AML-193 (cell line): ENCODE measurements at regions not wholly inside any gene's neighbourhood (a gene's known extent, or its start where the extent isn't known, plus 50 kb on each side); places are given as distances from the start of the nearest gene placed in this dataset.

Experiments
- DNase-seq, 2 experiments: peaks; one replicate each; lab custom pipeline; 2025; lab: John Stamatoyannopoulos, UW

- DNase-seq, result no peak
Observed at GRCh38 chr6:67666177-67666964, 968.7 kb upstream of the ADGRB3 start.

DNA sequence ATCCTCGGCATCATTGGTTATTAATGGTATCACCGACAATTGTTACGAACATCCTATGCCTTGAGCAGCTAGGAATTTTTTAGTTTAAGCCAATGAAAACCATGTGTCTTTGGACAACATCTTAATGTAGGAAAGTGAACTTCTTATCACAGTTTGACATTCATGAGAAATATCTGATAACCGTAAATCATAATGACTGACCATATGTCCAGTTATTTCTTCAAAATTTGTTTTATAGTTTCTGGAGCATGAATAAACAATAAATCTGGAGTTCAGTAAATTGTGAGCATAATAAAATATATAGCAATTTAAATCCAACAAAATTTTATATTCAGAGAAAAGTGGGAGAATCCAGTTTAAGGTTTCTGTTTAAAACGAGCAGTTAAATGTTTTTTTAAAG, 970.1 kb upstream of the ADGRB3 start:
- no peak for DNase-seq

- no peak for DNase-seq
Observed at GRCh38 chr6:67663105-67663895, 971.8 kb upstream of the ADGRB3 start.

- DNase-seq, result no peak
Observed at GRCh38 chr6:67653561-67653960, 981.5 kb upstream of the ADGRB3 start.

- DNase-seq, result no peak
Observed at GRCh38 chr6:67646550-67646949, 988.5 kb upstream of the ADGRB3 start.

GRCh38 chr6:67643281-67643680, 991.8 kb upstream of the ADGRB3 start:
- no peak for DNase-seq

- peak in 1 of 2 experiments; percentile 9 for DNase-seq
Observed at GRCh38 chr6:67642582-67642981, 992.5 kb upstream of the ADGRB3 start.

- DNase-seq, result no peak
Observed at GRCh38 chr6:67640484-67640883, 994.6 kb upstream of the ADGRB3 start.

- DNase-seq, result no peak
Observed at GRCh38 chr6:67639161-67639560, 995.9 kb upstream of the ADGRB3 start.

DNA sequence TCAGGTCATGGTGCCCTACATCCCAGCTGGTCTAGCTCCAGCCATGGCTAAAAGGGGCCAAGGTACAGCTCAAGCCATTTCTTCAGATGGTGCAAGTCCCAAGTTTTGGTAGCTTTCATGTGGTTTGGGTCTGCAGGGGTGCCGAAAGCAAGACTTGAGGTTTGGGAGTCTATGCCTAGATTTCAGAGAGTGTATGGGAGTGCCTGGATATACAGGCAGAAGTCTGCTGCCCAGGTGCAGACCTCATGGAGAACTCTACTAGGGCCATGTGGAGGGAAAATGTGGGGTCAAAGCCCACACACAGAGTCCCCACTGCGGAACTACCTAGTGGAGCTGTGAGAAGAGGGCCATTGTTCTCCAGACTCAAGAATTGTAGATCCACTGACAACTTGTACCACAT, 1000.9 kb upstream of the ADGRB3 start:
- DNase-seq, result no peak

- no peak for DNase-seq
Observed at GRCh38 chr6:67633058-67633457, 1002.0 kb upstream of the ADGRB3 start.

- DNase-seq, result no peak
Observed at GRCh38 chr6:67630146-67630545, 1004.9 kb upstream of the ADGRB3 start.

DNA sequence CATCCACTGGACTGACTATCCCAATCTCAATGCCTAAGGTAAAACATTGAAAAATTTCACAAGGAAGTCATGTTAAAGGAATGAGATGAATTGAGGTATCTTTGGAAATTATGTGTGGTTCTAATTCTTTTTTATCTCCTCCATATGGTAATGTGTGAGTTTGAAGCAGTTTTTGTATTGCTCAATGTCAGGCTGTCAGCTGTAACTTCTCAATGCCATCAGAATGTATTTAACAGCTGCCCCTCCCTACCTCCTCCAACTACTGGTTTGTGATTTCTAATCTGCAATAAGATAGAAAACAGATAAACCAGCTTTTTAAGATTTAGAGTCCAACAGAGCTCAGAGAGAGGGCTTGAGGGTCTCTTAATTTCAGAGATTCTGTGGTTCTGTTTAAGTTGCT, 1005.8 kb upstream of the ADGRB3 start:
- no peak for DNase-seq

DNA sequence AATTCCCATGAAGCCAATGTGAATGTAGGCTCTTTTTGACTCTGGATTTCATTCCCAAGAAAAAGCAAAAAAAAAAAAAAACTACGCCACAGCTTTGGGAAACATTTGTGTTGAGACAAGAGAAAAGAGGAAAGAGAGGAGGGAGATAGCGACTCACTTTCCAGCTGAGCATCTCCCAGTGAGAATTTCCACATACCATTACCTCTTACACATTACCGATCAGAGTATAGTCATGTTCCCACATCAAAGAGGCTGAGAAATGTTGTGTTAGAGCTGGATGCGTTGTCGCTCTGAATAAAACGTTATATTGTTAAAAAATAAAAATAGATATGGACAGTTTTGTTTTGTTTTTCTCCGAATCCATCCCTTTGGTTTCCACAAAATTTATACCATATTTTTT, 1019.3 kb upstream of the ADGRB3 start:
- DNase-seq, result no peak

GRCh38 chr6:67608099-67608749, 1026.9 kb upstream of the ADGRB3 start:
- DNase-seq, result no peak

- peak in 1 of 2 experiments; percentile 3 for DNase-seq
Observed at GRCh38 chr6:67606906-67607828, 1027.9 kb upstream of the ADGRB3 start.

- DNase-seq, result no peak
Observed at GRCh38 chr6:67594366-67594765, 1040.7 kb upstream of the ADGRB3 start.

DNA sequence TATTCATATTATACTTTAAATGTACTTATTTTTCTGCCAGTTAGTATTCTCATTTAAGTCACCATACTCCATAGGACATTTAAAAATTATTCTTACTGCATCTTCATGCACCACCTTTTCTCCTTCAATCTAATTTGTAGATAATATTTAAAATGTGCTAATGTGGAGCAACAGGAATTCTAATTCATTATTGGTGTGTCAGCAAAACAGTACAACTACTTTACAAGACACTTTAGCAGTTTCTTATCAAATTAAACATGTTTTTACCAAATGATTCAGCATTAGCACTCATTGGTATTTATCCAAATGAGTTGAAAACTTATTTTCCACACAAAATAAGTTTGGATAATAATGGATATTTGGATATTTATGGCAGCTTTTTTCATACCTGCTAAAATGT, 1041.8 kb upstream of the ADGRB3 start:
- DNase-seq, result no peak

DNA sequence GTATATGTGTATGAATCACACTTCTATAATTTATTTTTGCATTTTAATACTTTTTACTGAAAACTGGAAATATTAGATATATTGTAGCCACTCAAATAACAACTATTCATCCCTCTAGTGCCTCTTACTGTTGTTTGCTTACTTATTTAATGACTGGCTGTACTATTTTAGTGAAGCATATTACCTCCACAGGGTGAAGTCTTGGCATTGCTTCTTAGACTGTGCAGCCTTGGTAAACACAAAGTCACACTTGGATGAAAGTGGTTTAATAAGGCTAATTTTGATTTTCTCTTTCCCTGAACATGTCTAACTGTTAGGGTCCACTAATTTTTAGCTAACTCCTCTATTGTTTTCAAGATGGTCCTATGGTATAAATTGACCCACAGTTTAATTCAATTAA, 1043.2 kb upstream of the ADGRB3 start:
- DNase-seq, result no peak

DNA sequence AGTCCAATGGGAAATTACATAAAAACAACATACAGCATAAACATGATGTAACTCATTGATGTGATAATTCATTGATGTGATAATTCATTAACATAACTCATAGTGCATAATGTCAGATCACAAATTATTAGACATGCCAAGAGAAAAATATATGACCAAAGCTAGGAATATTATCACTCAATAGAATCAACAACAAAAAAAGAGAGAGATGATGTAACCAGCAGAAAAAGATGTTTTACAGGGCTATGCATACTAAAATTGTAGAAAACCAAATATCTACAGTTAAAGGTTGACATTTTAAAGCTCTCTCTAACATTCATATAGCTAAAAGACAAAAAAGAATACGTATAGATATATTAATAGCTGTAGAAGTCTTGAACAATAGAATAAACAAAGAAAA, 1067.2 kb upstream of the ADGRB3 start:
- DNase-seq, result no peak

- no peak for DNase-seq
Observed at GRCh38 chr6:67563671-67564070, 1071.4 kb upstream of the ADGRB3 start.

DNA sequence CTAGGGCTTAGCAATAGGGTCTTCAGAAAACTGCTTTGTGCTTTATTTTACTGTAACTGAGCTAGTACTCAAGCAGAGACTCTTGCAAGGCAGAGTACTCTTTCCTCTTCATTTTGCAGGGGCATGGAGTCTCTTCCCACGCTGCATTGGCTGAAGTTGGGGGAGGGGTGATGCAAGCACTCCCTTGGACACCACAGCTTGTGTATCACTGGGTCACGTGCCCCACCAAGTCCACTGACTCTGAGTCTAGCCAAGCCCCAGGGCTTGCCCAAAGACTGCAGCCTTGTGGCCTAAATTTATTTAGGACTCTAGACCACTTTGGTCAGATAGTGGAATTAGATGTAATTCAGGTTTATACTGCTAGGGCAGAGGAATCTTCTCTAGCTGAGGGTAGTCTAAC, 1075.0 kb upstream of the ADGRB3 start:
- DNase-seq, result no peak
